ENCODE measurements at regions not wholly inside any gene's neighbourhood (a gene's known extent, or its start where the extent isn't known, plus 50 kb on each side); places are given as distances from the start of the nearest gene placed in this dataset.
A peak's percentile ranks its signal among the peaks of the same experiment; 100 is the strongest.

GRCh38 chr11:128342511-128343134, 244.7 kb downstream of the ETS1 start:
- Histone ChIP-seq H3K27me3 (no peaks in the 10 kb centered on the region), H3K36me3 (no peaks in the 10 kb centered on the region), H3K4me1 (no peaks in the 10 kb centered on the region), H3K9me3 (no peaks in the 10 kb centered on the region), H3K27ac (no peak overlapping the region), H3K4me3 (no peak overlapping the region)
- intact Hi-C loops (cut with DNase I; ENCODE audit: low total_unique reads): no loop called here
- DNase-seq: no peak
- no peak for TF ChIP-seq CTCF (IDR thresholded peaks at IDR 0.05)

- H3K36me3 ChIP-seq: no peaks in the 10 kb centered on the region
- intact Hi-C loops (cut with DNase I; ENCODE audit: low total_unique reads): no loop called here
- H3K4me3 ChIP-seq: no peak overlapping the region
- no peak for TF ChIP-seq CTCF (IDR thresholded peaks at IDR 0.05)
- H3K27me3 ChIP-seq: no peaks in the 10 kb centered on the region
- no peak for DNase-seq
- no peak overlapping the region for H3K27ac ChIP-seq
- H3K4me1 ChIP-seq: no peaks in the 10 kb centered on the region
- no peaks in the 10 kb centered on the region for H3K9me3 ChIP-seq
Measured at GRCh38 chr11:128341280-128342248, 245.8 kb downstream of the ETS1 start.

GRCh38 chr11:128339792-128340191, 247.6 kb downstream of the ETS1 start:
- DNase-seq: no peak
- no peaks in the 10 kb centered on the region for H3K36me3 ChIP-seq
- H3K4me1 ChIP-seq: no peaks in the 10 kb centered on the region

GRCh38 chr11:128338811-128339210, 248.5 kb downstream of the ETS1 start:
- H3K27ac ChIP-seq: no peak overlapping the region
- TF ChIP-seq CTCF (IDR thresholded peaks at IDR 0.05): no peak
- no peaks in the 10 kb centered on the region for H3K4me1 ChIP-seq
- no peaks in the 10 kb centered on the region for H3K9me3 ChIP-seq
- intact Hi-C loops (cut with DNase I; ENCODE audit: low total_unique reads): no loop called here
- H3K27me3 ChIP-seq: no peaks in the 10 kb centered on the region
- H3K36me3 ChIP-seq: no peaks in the 10 kb centered on the region
- H3K4me3 ChIP-seq: no peak overlapping the region
- DNase-seq: no peak

More at GRCh38 chr11:128339792-128340191, 247.6 kb downstream of the ETS1 start:
- Histone ChIP-seq H3K4me3 (no peak overlapping the region), H3K27me3 (no peaks in the 10 kb centered on the region), H3K9me3 (no peaks in the 10 kb centered on the region), H3K27ac (no peak overlapping the region)
- intact Hi-C loops (cut with DNase I; ENCODE audit: low total_unique reads): no loop called here
- TF ChIP-seq CTCF (IDR thresholded peaks at IDR 0.05): no peak

GRCh38 chr11:128336203-128336602, 251.2 kb downstream of the ETS1 start:
- no peak overlapping the region for H3K4me3 ChIP-seq
- intact Hi-C loops (cut with DNase I; ENCODE audit: low total_unique reads): no loop called here
- H3K9me3 ChIP-seq: no peaks in the 10 kb centered on the region
- no peak for TF ChIP-seq CTCF (IDR thresholded peaks at IDR 0.05)
- no peaks in the 10 kb centered on the region for H3K4me1 ChIP-seq
- H3K27me3 ChIP-seq: no peaks in the 10 kb centered on the region
- DNase-seq: peak; percentile 66 to 80
- H3K36me3 ChIP-seq: no peaks in the 10 kb centered on the region
- no peak overlapping the region for H3K27ac ChIP-seq

Measured in tibial artery (tissue), 4 donors.